Trophoblast cell (in vitro differentiated cells and primary cell): ENCODE measurements at regions not wholly inside any gene's neighbourhood (a gene's known extent, or its start where the extent isn't known, plus 50 kb on each side); places are given as distances from the start of the nearest gene placed in this dataset.

Experiments
- DNase-seq, 2 donors: peaks; one replicate each; pipeline ENCODE4 v3.0.0-alpha.2; 2016
- H2AFZ ChIP-seq: 2 replicates; pipeline ENCODE4 v1.6.1; 2013; ENCODE audit warnings: low read length, moderate library complexity, mild to moderate bottlenecking; ENCODE audit not compliant: insufficient read depth, poor library complexity
- H2AK5ac ChIP-seq: 2 replicates; pipeline ENCODE4 v1.6.1; 2013; ENCODE audit warnings: mild to moderate bottlenecking, low read length
- H2BK120ac ChIP-seq: 2 replicates; pipeline ENCODE4 v1.6.1; 2013; ENCODE audit warnings: low read length, mild to moderate bottlenecking, moderate library complexity; ENCODE audit not compliant: insufficient read depth, poor library complexity
- H2BK12ac ChIP-seq: 2 replicates; pipeline ENCODE4 v1.6.1; 2013; ENCODE audit warnings: mild to moderate bottlenecking, low read length, moderate library complexity
- H2BK5ac ChIP-seq: 2 replicates; pipeline ENCODE4 v1.6.1; 2013; ENCODE audit warnings: low read length, low read depth, moderate library complexity, mild to moderate bottlenecking; ENCODE audit not compliant: poor library complexity
- H3K14ac ChIP-seq: 2 replicates; pipeline ENCODE4 v1.6.1; 2013; ENCODE audit warnings: mild to moderate bottlenecking, low read length
- H3K18ac ChIP-seq: 2 replicates; pipeline ENCODE4 v1.6.1; 2013; ENCODE audit warnings: mild to moderate bottlenecking, low read length
- H3K23ac ChIP-seq: 2 replicates; pipeline ENCODE4 v1.6.1; 2013; ENCODE audit warnings: low read length
- H3K27ac ChIP-seq: 2 replicates; pipeline ENCODE4 v1.5.1; 2013; ENCODE audit warnings: low read depth, mild to moderate bottlenecking, inconsistent platforms, low read length, moderate library complexity
- H3K27me3 ChIP-seq: 2 replicates; pipeline ENCODE4 v1.6.1; 2013; ENCODE audit warnings: inconsistent platforms, mild to moderate bottlenecking, low read length, moderate library complexity; ENCODE audit not compliant: insufficient read depth
- H3K36me3 ChIP-seq, 2 experiments: 1 replicate in 1 of 2; 2 replicates in 1 of 2; pipeline ENCODE4 v1.6.1; 2013; ENCODE audit warnings: low read length in 2 of 2, mild to moderate bottlenecking in 2 of 2, moderate library complexity in 1 of 2; ENCODE audit not compliant: insufficient read depth in 2 of 2, control insufficient read depth in 1 of 2
- H3K4ac ChIP-seq: 2 replicates; pipeline ENCODE4 v1.6.1; 2013; ENCODE audit warnings: low read depth, mild to moderate bottlenecking, low read length, moderate library complexity
- H3K4me1 ChIP-seq, 2 experiments: 1 replicate in 1 of 2; 2 replicates in 1 of 2; pipeline ENCODE4 v1.6.1; 2013; ENCODE audit warnings: low read length in 2 of 2, mild to moderate bottlenecking in 2 of 2, moderate library complexity in 1 of 2; ENCODE audit not compliant: insufficient read depth in 2 of 2, control insufficient read depth in 1 of 2
- H3K4me2 ChIP-seq: 2 replicates; pipeline ENCODE4 v1.6.1; 2013; ENCODE audit warnings: inconsistent platforms, mild to moderate bottlenecking, low read length, moderate library complexity
- H3K4me3 ChIP-seq: 2 replicates; pipeline ENCODE4 v1.5.1; 2013; ENCODE audit warnings: mild to moderate bottlenecking, low read depth, low read length, inconsistent platforms
- H3K79me1 ChIP-seq: one replicate; pipeline ENCODE4 v1.6.1; 2013; ENCODE audit warnings: low read length
- H3K79me2 ChIP-seq: 2 replicates; pipeline ENCODE4 v1.6.1; 2013; ENCODE audit warnings: low read length, mild to moderate bottlenecking; ENCODE audit not compliant: control insufficient read depth, insufficient read depth, poor library complexity
- H3K9ac ChIP-seq: 2 replicates; pipeline ENCODE4 v1.6.1; 2013; ENCODE audit warnings: mild to moderate bottlenecking, low read length
- H3K9me3 ChIP-seq: 2 replicates; pipeline ENCODE4 v1.6.1; 2013; ENCODE audit warnings: low read depth, mild to moderate bottlenecking, control low read depth, inconsistent platforms, low read length; ENCODE audit not compliant: insufficient read depth
- H4K12ac ChIP-seq: 2 replicates; pipeline ENCODE4 v1.6.1; 2013; ENCODE audit warnings: low read depth, mild to moderate bottlenecking, low read length, moderate library complexity
- H4K8ac ChIP-seq: 2 replicates; pipeline ENCODE4 v1.6.1; 2013; ENCODE audit warnings: low read depth, mild to moderate bottlenecking, low read length, moderate library complexity
- H4K91ac ChIP-seq: one replicate; pipeline ENCODE4 v1.6.1; 2013; ENCODE audit warnings: low read depth, mild to moderate bottlenecking, low read length, moderate library complexity
- WGBS: extraction: QIAGEN DNeasy Blood & Tissue Kit; methylation state at CpG from one replicate; pipeline ENCODE4 v1.1.7; 2013; ENCODE audit warnings: missing lambda C conversion rate; ENCODE audit not compliant: insufficient read length, insufficient coverage; ENCODE audit errors: extremely low coverage; 5-methylcytosine and 5-hydroxymethylcytosine counted together

DNA sequence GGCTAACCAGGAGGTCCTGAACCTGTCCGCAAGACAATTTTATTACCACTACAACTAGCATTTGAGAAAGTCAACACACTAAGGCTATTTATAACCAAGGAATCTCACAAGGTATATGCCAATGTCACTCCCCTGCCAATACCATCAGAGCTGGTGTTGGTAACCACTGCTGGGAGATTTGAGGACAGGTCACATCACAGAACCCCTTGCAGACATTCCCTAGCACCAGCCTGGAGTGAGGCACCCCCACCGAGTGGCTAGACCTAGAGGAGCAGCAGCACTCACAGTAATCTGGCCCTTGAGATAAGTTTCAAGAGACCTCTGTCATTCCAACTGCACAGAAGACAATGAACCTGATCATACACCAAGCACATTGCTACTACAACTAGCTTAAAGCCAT lies 483.2 kb downstream of the MMUT start:
- no peaks in the 10 kb centered on the region for H3K27me3 ChIP-seq
- no peak overlapping the region for H3K9ac ChIP-seq
- H3K4me3 ChIP-seq, result no peak overlapping the region
- no peaks in the 10 kb centered on the region for H3K79me1 ChIP-seq
- no peaks in the 10 kb centered on the region for H3K36me3 ChIP-seq
- no peak overlapping the region for H4K91ac ChIP-seq
- DNase-seq, result no peak
- no peak overlapping the region for H4K8ac ChIP-seq
- no CpG with 5 or more reads among the region's 2 CpGs for WGBS
- no peak overlapping the region for H3K18ac ChIP-seq
- H3K14ac ChIP-seq, result no peak overlapping the region
- H2BK120ac ChIP-seq, result no peak overlapping the region
- H3K23ac ChIP-seq, result no peak overlapping the region
- H4K12ac ChIP-seq, result no peak overlapping the region
- H3K4me2 ChIP-seq, result no peak overlapping the region
- H3K4ac ChIP-seq, result no peak overlapping the region
- peak overlapping the region; percentile 10 for H2AFZ ChIP-seq
- no peak overlapping the region for H2BK12ac ChIP-seq
- H2AK5ac ChIP-seq, result no peak overlapping the region
- no peaks in the 10 kb centered on the region for H3K4me1 ChIP-seq
- H3K27ac ChIP-seq, result no peak overlapping the region
- no peaks in the 10 kb centered on the region for H3K79me2 ChIP-seq
- H3K9me3 ChIP-seq, result peaks cover 5% of the 10 kb centered on the region
- no peak overlapping the region for H2BK5ac ChIP-seq

DNA sequence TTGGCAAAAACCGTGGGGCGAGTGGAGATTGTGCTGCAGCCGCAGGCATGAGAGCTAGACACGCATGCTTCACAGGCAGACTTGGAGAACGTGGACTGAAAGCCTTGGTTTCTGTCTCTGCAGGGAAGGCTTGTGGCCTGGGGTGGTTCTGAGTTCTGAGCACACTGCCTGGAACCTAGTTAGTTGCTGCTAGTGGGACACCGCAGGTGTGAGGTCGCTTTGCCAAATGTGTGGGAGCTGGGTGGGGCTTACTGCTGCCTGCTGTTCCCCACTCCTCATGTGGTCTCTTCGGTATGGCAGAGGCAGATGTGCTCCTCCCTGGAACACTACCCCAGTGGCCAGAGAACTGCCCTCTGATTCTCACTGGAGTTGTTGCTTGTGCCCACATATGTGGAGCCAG lies 484.0 kb downstream of the MMUT start:
- no peaks in the 10 kb centered on the region for H3K27me3 ChIP-seq
- H3K18ac ChIP-seq, result no peak overlapping the region
- no peak overlapping the region for H4K12ac ChIP-seq
- no peak overlapping the region for H3K27ac ChIP-seq
- WGBS, result no CpG with 5 or more reads among the region's 8 CpGs
- H4K8ac ChIP-seq, result no peak overlapping the region
- no peak overlapping the region for H4K91ac ChIP-seq
- H3K23ac ChIP-seq, result no peak overlapping the region
- H3K9me3 ChIP-seq, result peaks cover 5% of the 10 kb centered on the region
- no peak overlapping the region for H2AFZ ChIP-seq
- H3K4me3 ChIP-seq, result no peak overlapping the region
- no peak for DNase-seq
- no peak overlapping the region for H3K14ac ChIP-seq
- H3K4ac ChIP-seq, result no peak overlapping the region
- no peak overlapping the region for H2BK5ac ChIP-seq
- H3K4me1 ChIP-seq, result no peaks in the 10 kb centered on the region
- no peaks in the 10 kb centered on the region for H3K36me3 ChIP-seq
- H2AK5ac ChIP-seq, result no peak overlapping the region
- H3K4me2 ChIP-seq, result no peak overlapping the region
- no peak overlapping the region for H2BK120ac ChIP-seq
- no peak overlapping the region for H3K9ac ChIP-seq
- H3K79me1 ChIP-seq, result no peaks in the 10 kb centered on the region
- no peaks in the 10 kb centered on the region for H3K79me2 ChIP-seq
- H2BK12ac ChIP-seq, result no peak overlapping the region

DNA sequence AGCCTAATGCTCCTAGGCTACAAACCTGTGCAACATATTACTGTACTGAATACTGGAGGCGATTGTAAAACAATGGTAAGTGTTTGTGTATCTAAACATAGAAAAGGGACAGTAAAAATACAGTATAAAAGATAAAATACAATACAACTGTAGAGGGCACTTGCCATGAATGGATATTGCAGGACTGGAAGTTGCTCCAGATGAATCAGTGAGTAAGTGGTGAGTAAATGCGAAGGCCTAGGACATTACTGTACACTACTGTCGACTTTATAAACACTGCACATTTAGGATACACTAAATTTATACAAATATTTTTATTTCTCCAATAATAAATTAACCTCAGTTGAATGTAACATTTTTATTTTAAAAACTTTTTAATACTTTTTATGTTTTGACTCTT lies 485.0 kb downstream of the MMUT start:
- Histone ChIP-seq H3K4me2 (no peak overlapping the region), H3K79me2 (no peaks in the 10 kb centered on the region), H4K12ac (no peak overlapping the region), H2BK12ac (no peak overlapping the region), H2BK5ac (no peak overlapping the region), H3K27me3 (no peaks in the 10 kb centered on the region), H3K18ac (no peak overlapping the region), H3K4ac (no peak overlapping the region), H4K8ac (no peak overlapping the region), H3K9me3 (no peaks in the 10 kb centered on the region), H4K91ac (no peak overlapping the region), H2BK120ac (no peak overlapping the region), H3K9ac (no peak overlapping the region), H3K79me1 (no peaks in the 10 kb centered on the region), H2AFZ (no peak overlapping the region), H3K23ac (no peak overlapping the region), H3K4me3 (no peak overlapping the region), H3K36me3 (no peaks in the 10 kb centered on the region), H3K27ac (no peak overlapping the region), H2AK5ac (no peak overlapping the region), H3K4me1 (no peaks in the 10 kb centered on the region), H3K14ac (no peak overlapping the region)
- DNase-seq, result no peak
- WGBS, result no CpG with 5 or more reads among the region's 3 CpGs

DNA sequence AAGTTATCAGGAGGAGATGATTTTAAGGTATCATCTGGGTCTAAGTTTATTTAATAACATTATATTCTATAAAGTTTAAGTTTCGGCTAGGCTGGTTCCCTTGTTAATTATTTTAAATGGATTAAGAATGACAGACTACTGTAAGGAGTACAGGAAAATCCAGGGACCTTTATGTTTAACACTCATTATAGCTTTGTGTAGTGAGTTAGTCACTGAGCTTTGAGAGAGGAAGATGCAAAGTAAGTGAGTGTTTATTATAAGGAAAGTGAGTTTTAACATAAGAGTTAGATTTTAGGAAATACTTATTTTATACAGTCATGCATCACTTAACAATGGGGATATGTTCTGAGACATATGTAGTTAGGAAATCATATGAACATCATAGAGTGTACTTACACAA lies 485.5 kb downstream of the MMUT start:
- Histone ChIP-seq H2BK5ac (no peak overlapping the region), H3K9me3 (no peaks in the 10 kb centered on the region), H3K14ac (no peak overlapping the region), H3K27ac (no peak overlapping the region), H2AK5ac (no peak overlapping the region), H2BK12ac (no peak overlapping the region), H2AFZ (no peak overlapping the region), H3K9ac (no peak overlapping the region), H3K4me1 (no peaks in the 10 kb centered on the region), H3K18ac (no peak overlapping the region), H3K27me3 (no peaks in the 10 kb centered on the region), H3K4ac (no peak overlapping the region), H3K36me3 (no peaks in the 10 kb centered on the region), H4K8ac (no peak overlapping the region), H4K91ac (no peak overlapping the region), H4K12ac (no peak overlapping the region), H3K4me2 (no peak overlapping the region), H3K23ac (no peak overlapping the region), H3K79me1 (no peaks in the 10 kb centered on the region), H2BK120ac (no peak overlapping the region), H3K79me2 (no peaks in the 10 kb centered on the region), H3K4me3 (no peak overlapping the region)
- DNase-seq, result no peak
- no CpG with 5 or more reads among the region's 1 CpG for WGBS
